Right renal cortex interstitium (tissue), 3 donors: ENCODE measurements at regions not wholly inside any gene's neighbourhood (a gene's known extent, or its start where the extent isn't known, plus 50 kb on each side); places are given as distances from the start of the nearest gene placed in this dataset.
"Not testable (repeated sequence)": the region's sequence is repeated elsewhere in the genome, so short reads cannot be mapped to it uniquely, and the experiment has no call there.

Experiments
- DNase-seq, 3 donors: peaks; one replicate each; pipeline ENCODE4 v3.0.0-alpha.2; 2013; ENCODE audit warnings: low read depth in 3 of 3, low spot score in 2 of 3

GRCh38 chr13:58714016-58714415, 1082.5 kb downstream of the PCDH17 start:
- not testable (repeated sequence) for DNase-seq

- DNase-seq: no peak
Observed at GRCh38 chr13:58721273-58721672, 1089.7 kb downstream of the PCDH17 start.

GRCh38 chr13:58728126-58728525, 1096.6 kb downstream of the PCDH17 start:
- DNase-seq: no peak

GRCh38 chr13:58729361-58729760, 1097.8 kb downstream of the PCDH17 start:
- DNase-seq: no peak

- no peak for DNase-seq
Observed at GRCh38 chr13:58744686-58745085, 1113.1 kb downstream of the PCDH17 start.

GRCh38 chr13:58767566-58767965, 1136.0 kb downstream of the PCDH17 start:
- DNase-seq: peak in 2 of 3 donors; percentile 12 to 13

GRCh38 chr13:58773280-58773859, 1141.8 kb downstream of the PCDH17 start:
- no peak for DNase-seq

GRCh38 chr13:58782736-58783135, 1151.2 kb downstream of the PCDH17 start:
- no peak for DNase-seq

- DNase-seq: no peak
Observed at GRCh38 chr13:58792854-58793253, 1161.3 kb downstream of the PCDH17 start.

- no peak for DNase-seq
Observed at GRCh38 chr13:58795715-58796114, 1164.2 kb downstream of the PCDH17 start.

- no peak for DNase-seq
Observed at GRCh38 chr13:58804832-58805231, 1173.3 kb downstream of the PCDH17 start.

GRCh38 chr13:58806401-58806800, 1174.9 kb downstream of the PCDH17 start:
- no peak for DNase-seq

- no peak for DNase-seq
Observed at GRCh38 chr13:58823701-58824100, 1192.2 kb downstream of the PCDH17 start.

- DNase-seq: no peak
Observed at GRCh38 chr13:58827904-58828303, 1196.4 kb downstream of the PCDH17 start.

GRCh38 chr13:58830841-58831240, 1199.3 kb downstream of the PCDH17 start:
- DNase-seq: peak in 1 of 3 donors; percentile 3

GRCh38 chr13:58838615-58839014, 1207.1 kb downstream of the PCDH17 start:
- no peak for DNase-seq

GRCh38 chr13:58843071-58843470, 1211.5 kb downstream of the PCDH17 start:
- DNase-seq: no peak

GRCh38 chr13:58843567-58843966, 1212.0 kb downstream of the PCDH17 start:
- DNase-seq: no peak

GRCh38 chr13:58850161-58850560, 1218.6 kb downstream of the PCDH17 start:
- peak in 1 of 3 donors; percentile 6 for DNase-seq

GRCh38 chr13:58852076-58852475, 1220.5 kb downstream of the PCDH17 start:
- no peak for DNase-seq

- DNase-seq: no peak
Observed at GRCh38 chr13:58855283-58855682, 1223.7 kb downstream of the PCDH17 start.

GRCh38 chr13:58858870-58859371, 1227.4 kb downstream of the PCDH17 start:
- no peak for DNase-seq

- DNase-seq: no peak
Observed at GRCh38 chr13:58865286-58865685, 1233.7 kb downstream of the PCDH17 start.
